Suprapubic skin (tissue), 4 donors: ENCODE measurements at regions not wholly inside any gene's neighbourhood (a gene's known extent, or its start where the extent isn't known, plus 50 kb on each side); places are given as distances from the start of the nearest gene placed in this dataset.

Source experiments
- DNase-seq, 2 donors: peaks; one replicate each; pipeline ENCODE4 v3.0.0-alpha.2; 2019; ENCODE audit warnings: low spot score in 2 of 2
- H3K27ac ChIP-seq: fragments of 200-600 bp; sonication (generic); one replicate; pipeline ENCODE4 v1.5.1; 2019
- H3K27me3 ChIP-seq: fragments of 200-600 bp; sonication (generic); one replicate; pipeline ENCODE4 v1.5.1; 2019
- H3K36me3 ChIP-seq: fragments of 200-600 bp; sonication (generic); one replicate; pipeline ENCODE4 v1.5.1; 2019
- H3K4me1 ChIP-seq: fragments of 200-600 bp; sonication (generic); one replicate; pipeline ENCODE4 v1.5.1; 2019
- H3K4me3 ChIP-seq: fragments of 200-600 bp; sonication (generic); one replicate; pipeline ENCODE4 v1.5.1; 2019; ENCODE audit warnings: mild to moderate bottlenecking
- H3K9me3 ChIP-seq: fragments of 200-600 bp; sonication (generic); one replicate; pipeline ENCODE4 v1.5.1; 2019
- EP300 ChIP-seq: sonication (generic); formaldehyde crosslinking; IDR thresholded peaks from one replicate; pipeline ENCODE4 v1.6.1; 2017; ENCODE audit warnings: antibody characterized with exemption
- POLR2A ChIP-seq, 2 donors: fragments of 450-650 bp; IDR thresholded peaks; one replicate each; pipeline ENCODE4 v1.6.1; 2017; ENCODE audit warnings: antibody characterized with exemption in 2 of 2, mild to moderate bottlenecking in 2 of 2, moderate library complexity in 2 of 2
- POLR2AphosphoS5 ChIP-seq, 3 donors: sonication (generic); formaldehyde crosslinking; IDR thresholded peaks; one replicate each; pipeline ENCODE4 v1.6.1; 2017; ENCODE audit warnings: antibody characterized with exemption in 3 of 3
- WGBS: methylation state at CpG from one replicate; pipeline ENCODE4 v1.1.5; 2018; 5-methylcytosine and 5-hydroxymethylcytosine counted together
- TF ChIP-seq, protein P1 (sequence below), 2 donors: fragments of 200-600 bp in 1 of 2; fragments of 450-650 bp in 1 of 2; sonication (generic) in 1 of 2; IDR thresholded peaks; one replicate each; pipeline ENCODE4 v1.5.1; 2016 to 2019; ENCODE audit warnings: antibody characterized with exemption in 2 of 2, mild to moderate bottlenecking in 1 of 2, moderate library complexity in 1 of 2

DNA sequence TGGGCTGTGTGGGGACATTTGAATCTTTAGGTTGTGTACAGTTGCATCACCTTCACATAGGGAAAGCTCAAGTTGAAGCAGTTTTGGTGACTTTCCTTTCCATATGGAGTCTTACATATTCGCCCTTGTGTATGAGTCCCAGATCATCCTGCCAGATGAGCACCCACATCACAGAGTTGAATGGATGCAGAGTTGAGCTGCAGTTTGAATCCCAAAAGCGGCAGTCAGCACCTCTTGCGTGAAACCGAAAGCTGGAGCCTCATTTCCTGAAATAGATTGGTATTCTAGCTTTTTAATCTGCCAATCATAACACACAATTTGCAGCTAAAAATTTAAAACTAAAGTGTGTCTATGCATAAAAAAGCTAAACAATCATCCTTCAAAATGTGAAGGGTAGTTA, 162.9 kb upstream of the DIPK2B start:
- no peaks in the 10 kb centered on the region for H3K36me3 ChIP-seq
- 88% methylated on average over 4 of the region's 4 CpGs for WGBS

DNA sequence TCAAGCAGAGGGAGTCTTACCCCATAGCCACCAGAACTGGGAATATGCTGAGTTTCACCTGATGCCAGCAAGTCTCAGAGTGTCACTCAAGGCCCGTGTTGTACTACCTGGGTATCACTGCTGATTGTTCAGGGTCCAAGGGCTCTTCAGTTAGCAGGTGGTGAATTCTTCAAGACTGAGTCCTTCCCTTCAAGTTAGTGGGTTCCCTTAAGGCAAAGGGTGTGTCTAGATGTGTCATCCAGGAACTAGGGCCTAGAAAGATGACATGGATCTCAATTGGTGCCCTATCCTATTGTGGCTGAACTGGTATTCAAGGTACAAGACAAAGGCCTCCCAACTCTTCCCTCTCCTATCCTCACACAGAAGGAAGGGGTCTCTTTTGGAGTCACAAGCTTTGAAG, 159.9 kb upstream of the DIPK2B start:
- H3K9me3 ChIP-seq = no peaks in the 10 kb centered on the region
- H3K36me3 ChIP-seq = no peaks in the 10 kb centered on the region
- no peak overlapping the region for H3K4me3 ChIP-seq
- WGBS = 50% methylated on average over 1 of the region's 1 CpG
- no peak overlapping the region for H3K27ac ChIP-seq
- H3K27me3 ChIP-seq = no peaks in the 10 kb centered on the region
- no peak for DNase-seq
- no peaks in the 10 kb centered on the region for H3K4me1 ChIP-seq
- no peak for TF ChIP-seq POLR2A (IDR thresholded peaks at IDR 0.05)
- no peak for TF ChIP-seq EP300
- TF ChIP-seq POLR2AphosphoS5 (IDR thresholded peaks at IDR 0.05) = no peak
- TF ChIP-seq, protein P1, sequence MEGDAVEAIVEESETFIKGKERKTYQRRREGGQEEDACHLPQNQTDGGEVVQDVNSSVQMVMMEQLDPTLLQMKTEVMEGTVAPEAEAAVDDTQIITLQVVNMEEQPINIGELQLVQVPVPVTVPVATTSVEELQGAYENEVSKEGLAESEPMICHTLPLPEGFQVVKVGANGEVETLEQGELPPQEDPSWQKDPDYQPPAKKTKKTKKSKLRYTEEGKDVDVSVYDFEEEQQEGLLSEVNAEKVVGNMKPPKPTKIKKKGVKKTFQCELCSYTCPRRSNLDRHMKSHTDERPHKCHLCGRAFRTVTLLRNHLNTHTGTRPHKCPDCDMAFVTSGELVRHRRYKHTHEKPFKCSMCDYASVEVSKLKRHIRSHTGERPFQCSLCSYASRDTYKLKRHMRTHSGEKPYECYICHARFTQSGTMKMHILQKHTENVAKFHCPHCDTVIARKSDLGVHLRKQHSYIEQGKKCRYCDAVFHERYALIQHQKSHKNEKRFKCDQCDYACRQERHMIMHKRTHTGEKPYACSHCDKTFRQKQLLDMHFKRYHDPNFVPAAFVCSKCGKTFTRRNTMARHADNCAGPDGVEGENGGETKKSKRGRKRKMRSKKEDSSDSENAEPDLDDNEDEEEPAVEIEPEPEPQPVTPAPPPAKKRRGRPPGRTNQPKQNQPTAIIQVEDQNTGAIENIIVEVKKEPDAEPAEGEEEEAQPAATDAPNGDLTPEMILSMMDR (IDR thresholded peaks at IDR 0.05) = no peak

More for the DNA sequence above, 162.9 kb upstream of the DIPK2B start:
- H3K27me3 ChIP-seq = no peaks in the 10 kb centered on the region
- H3K27ac ChIP-seq = no peak overlapping the region
- H3K4me1 ChIP-seq = no peaks in the 10 kb centered on the region
- H3K4me3 ChIP-seq = no peak overlapping the region
- no peaks in the 10 kb centered on the region for H3K9me3 ChIP-seq
- no peak for DNase-seq
- TF ChIP-seq EP300 = no peak
- TF ChIP-seq, protein P1 (IDR thresholded peaks at IDR 0.05) = no peak
- TF ChIP-seq POLR2A (IDR thresholded peaks at IDR 0.05) = no peak
- no peak for TF ChIP-seq POLR2AphosphoS5 (IDR thresholded peaks at IDR 0.05)

DNA sequence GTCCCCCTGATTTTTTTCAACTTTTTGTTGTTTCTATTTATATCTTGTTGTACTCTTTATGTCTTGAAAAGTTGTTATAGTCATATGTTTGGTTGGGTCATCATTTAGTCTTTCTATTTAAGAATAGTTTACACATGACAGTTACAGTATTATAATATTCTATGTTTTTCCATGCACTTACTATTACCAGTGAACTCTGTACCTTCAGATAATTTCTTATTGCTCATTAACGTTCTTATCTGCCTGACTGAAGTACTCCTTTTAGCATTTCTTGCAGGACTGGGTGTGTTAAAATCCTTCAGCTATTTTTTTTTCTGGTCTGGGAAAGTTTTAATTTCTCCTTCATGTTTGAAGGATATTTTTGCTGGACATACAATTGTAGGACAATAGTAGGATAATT, 157.7 kb upstream of the DIPK2B start:
- no peak for TF ChIP-seq POLR2A (IDR thresholded peaks at IDR 0.05)
- Histone ChIP-seq H3K9me3 (no peaks in the 10 kb centered on the region), H3K27me3 (no peaks in the 10 kb centered on the region), H3K4me1 (no peaks in the 10 kb centered on the region), H3K27ac (no peak overlapping the region), H3K36me3 (no peaks in the 10 kb centered on the region), H3K4me3 (no peak overlapping the region)
- 50% methylated on average over 1 of the region's 1 CpG for WGBS
- no peak for DNase-seq

DNA sequence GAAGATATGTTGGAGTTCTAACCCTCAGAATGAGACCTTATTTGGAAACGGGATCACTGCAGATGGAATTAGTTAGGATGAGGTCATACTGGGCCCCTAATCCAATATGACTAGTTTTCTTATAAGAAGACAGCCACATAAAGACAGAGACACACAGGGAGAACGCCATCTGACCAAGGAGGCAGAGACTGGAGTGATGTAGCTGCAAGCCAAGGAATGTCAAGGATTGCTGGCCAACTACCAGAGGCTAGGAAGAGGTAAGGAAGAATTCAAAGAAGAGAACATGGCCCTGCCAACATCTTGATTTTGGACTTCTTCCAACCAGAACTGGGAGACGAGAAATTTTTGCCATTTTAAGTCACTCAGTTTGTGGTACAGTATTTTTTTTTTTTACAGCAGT, 152.8 kb upstream of the DIPK2B start:
- Histone ChIP-seq H3K27me3 (no peaks in the 10 kb centered on the region), H3K4me3 (no peak overlapping the region), H3K4me1 (no peaks in the 10 kb centered on the region), H3K9me3 (no peaks in the 10 kb centered on the region), H3K36me3 (no peaks in the 10 kb centered on the region), H3K27ac (no peak overlapping the region)
- TF ChIP-seq POLR2AphosphoS5 (IDR thresholded peaks at IDR 0.05) (no peak), EP300 (no peak), POLR2A (IDR thresholded peaks at IDR 0.05) (no peak)
- TF ChIP-seq, protein P1 (IDR thresholded peaks at IDR 0.05) = no peak
- 47% methylated on average over 3 of the region's 3 CpGs for WGBS
- DNase-seq = no peak

DNA sequence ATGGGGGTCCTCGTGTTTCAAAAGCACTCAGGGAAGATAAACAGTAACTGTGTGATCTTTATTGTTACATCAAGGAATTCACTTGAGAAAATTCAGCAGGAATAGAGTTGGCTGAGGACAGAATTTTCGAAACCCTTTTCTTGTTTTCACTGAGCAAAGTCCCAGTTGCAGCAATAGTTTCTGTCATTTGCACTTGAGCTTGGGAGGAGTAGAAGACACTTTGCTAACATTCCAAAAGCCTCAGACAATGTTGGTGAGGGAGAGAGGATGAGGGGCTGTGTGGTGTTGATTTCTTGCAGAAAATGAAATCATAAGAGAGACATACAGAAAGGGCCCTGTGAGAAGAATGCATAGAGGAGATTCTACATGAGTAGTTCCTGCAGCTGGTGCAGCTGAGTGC, 151.9 kb upstream of the DIPK2B start:
- TF ChIP-seq EP300 (no peak), POLR2A (IDR thresholded peaks at IDR 0.05) (no peak), POLR2AphosphoS5 (IDR thresholded peaks at IDR 0.05) (no peak)
- TF ChIP-seq, protein P1 (IDR thresholded peaks at IDR 0.05) = no peak
- H3K9me3 ChIP-seq = no peaks in the 10 kb centered on the region
- H3K27ac ChIP-seq = no peak overlapping the region
- no peak overlapping the region for H3K4me3 ChIP-seq
- H3K27me3 ChIP-seq = no peaks in the 10 kb centered on the region
- 51% methylated on average over 2 of the region's 2 CpGs for WGBS
- no peaks in the 10 kb centered on the region for H3K4me1 ChIP-seq
- no peak for DNase-seq
- H3K36me3 ChIP-seq = no peaks in the 10 kb centered on the region

DNA sequence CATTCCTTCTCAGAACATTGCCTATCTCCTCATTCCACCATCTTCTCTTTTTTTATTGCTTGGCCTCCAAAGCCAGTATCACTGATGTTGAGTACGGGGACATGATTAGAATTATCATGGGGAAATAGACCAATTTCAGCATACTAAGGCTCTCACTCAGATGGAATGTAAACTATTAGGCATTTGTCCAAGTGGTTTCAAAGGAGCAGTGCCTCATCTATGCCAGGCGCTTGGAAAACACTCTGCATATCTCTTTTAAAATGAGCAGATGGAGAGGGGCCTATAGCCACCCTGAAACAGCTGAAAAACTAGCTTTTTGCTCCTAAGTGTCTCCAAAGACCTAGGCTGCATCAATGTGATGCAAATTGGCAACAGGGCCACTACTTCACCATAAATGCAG, 150.8 kb upstream of the DIPK2B start:
- no peaks in the 10 kb centered on the region for H3K4me1 ChIP-seq
- H3K4me3 ChIP-seq = no peak overlapping the region
- no peaks in the 10 kb centered on the region for H3K9me3 ChIP-seq
- no peaks in the 10 kb centered on the region for H3K27me3 ChIP-seq
- TF ChIP-seq EP300 = no peak
- no peak for TF ChIP-seq POLR2AphosphoS5 (IDR thresholded peaks at IDR 0.05)
- no peak for TF ChIP-seq POLR2A (IDR thresholded peaks at IDR 0.05)
- TF ChIP-seq, protein P1 (IDR thresholded peaks at IDR 0.05) = no peak
- H3K36me3 ChIP-seq = no peaks in the 10 kb centered on the region
- 69% methylated on average over 2 of the region's 2 CpGs for WGBS
- no peak overlapping the region for H3K27ac ChIP-seq
- DNase-seq = no peak
